HUES64 (cell line): ENCODE measurements at regions not wholly inside any gene's neighbourhood (a gene's known extent, or its start where the extent isn't known, plus 50 kb on each side); places are given as distances from the start of the nearest gene placed in this dataset.
"Not testable (repeated sequence)": the region's sequence is repeated elsewhere in the genome, so short reads cannot be mapped to it uniquely, and the experiment has no call there.

Experiments
- H3K27ac ChIP-seq: 2 replicates; pipeline ENCODE4 v1.7.0; 2013; ENCODE audit warnings: low read depth, low read length, inconsistent platforms
- H3K27me3 ChIP-seq: 2 replicates; pipeline ENCODE4 v1.6.1; 2013; ENCODE audit warnings: mild to moderate bottlenecking, low read length; ENCODE audit not compliant: insufficient read depth
- H3K36me3 ChIP-seq: 2 replicates; pipeline ENCODE4 v1.6.1; 2013; ENCODE audit warnings: mild to moderate bottlenecking, low read length; ENCODE audit not compliant: insufficient read depth
- H3K4me1 ChIP-seq: 2 replicates; pipeline ENCODE4 v1.6.1; 2013; ENCODE audit warnings: mild to moderate bottlenecking, low read length, moderate library complexity; ENCODE audit not compliant: insufficient read depth
- H3K4me3 ChIP-seq: 2 replicates; pipeline ENCODE4 v1.5.1; 2013; ENCODE audit warnings: mild to moderate bottlenecking, low read length, moderate library complexity
- H3K9ac ChIP-seq: 2 replicates; pipeline ENCODE4 v1.6.1; 2013; ENCODE audit warnings: mild to moderate bottlenecking, low read depth, low read length
- H3K9me3 ChIP-seq: 2 replicates; pipeline ENCODE4 v1.6.1; 2013; ENCODE audit warnings: low read depth, low read length; ENCODE audit not compliant: insufficient read depth
- WGBS: fragments of 150-250, 120-280 bp; methylation state at CpG from one replicate; pipeline ENCODE4 v1.1.7; 2013; ENCODE audit warnings: missing lambda C conversion rate; 5-methylcytosine and 5-hydroxymethylcytosine counted together

DNA sequence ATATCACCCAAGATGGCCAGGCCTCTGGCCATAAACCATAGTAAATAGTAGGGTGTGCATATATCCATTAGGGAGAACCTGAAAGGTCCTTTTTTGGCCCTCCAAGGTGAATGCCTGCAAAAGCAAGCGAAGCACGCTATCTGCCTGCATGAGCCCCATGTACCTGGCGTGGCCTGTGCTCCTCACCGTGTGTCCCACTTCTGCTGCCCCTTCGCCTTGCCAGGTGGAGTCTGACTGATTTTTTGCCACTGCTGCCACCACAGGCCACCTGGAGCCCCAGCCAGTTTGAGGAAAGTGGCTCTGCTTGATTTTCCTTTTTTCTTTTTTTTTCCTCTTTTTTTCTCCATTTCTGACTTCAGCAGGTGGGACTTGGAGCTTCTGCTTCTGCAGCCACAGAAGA, 139.7 kb downstream of the SNRPN start:
- Histone ChIP-seq H3K9ac (no peak overlapping the region), H3K4me3 (no peak overlapping the region), H3K9me3 (peaks cover 53% of the 10 kb centered on the region), H3K4me1 (no peaks in the 10 kb centered on the region), H3K36me3 (peaks cover 100% of the 10 kb centered on the region), H3K27ac (no peak overlapping the region), H3K27me3 (no peaks in the 10 kb centered on the region)
- 91% methylated on average over 5 of the region's 5 CpGs for WGBS

DNA sequence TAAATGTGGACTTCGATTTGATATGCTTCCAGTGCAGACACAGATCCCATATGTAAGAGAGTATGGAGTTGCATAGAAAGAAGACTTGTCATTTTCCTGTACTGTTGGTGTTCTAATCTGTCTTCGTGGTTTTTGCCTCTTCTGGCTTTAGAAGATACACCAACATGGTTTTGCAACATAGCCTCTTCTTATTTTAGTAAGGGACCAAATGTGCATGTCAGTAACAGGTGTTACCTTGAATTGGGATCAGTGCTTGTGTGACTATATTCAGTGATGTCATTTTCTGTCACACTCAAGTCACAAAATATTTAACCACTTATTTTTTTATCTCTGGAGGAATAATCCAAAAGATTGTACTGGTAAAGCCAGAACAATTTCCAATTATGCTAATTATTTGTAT, 140.4 kb downstream of the SNRPN start:
- no peak overlapping the region for H3K4me3 ChIP-seq
- no peaks in the 10 kb centered on the region for H3K27me3 ChIP-seq
- H3K4me1 ChIP-seq, result no peaks in the 10 kb centered on the region
- peaks cover 52% of the 10 kb centered on the region for H3K9me3 ChIP-seq
- H3K27ac ChIP-seq, result no peak overlapping the region
- 61% methylated on average over 2 of the region's 2 CpGs for WGBS
- peaks cover 99% of the 10 kb centered on the region for H3K36me3 ChIP-seq
- H3K9ac ChIP-seq, result no peak overlapping the region

DNA sequence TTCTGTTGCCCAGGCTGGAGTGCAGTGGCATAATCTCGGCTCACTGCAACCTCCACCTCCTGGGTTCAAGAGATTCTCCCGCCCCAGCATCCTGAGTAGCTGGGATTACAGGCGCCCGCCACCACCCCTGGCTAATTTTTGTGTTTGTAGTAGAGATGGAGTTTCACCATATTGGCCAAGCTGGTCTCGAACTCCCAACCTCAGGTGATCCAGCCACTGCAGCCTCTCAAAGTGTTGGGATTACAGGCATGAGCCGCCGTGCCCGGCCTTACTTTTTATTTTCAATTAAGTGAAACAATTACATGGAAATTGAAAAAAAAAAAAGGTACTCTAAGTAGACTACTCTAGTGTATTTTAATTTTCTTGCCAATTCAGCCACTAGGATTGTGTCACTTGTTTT, 145.2 kb downstream of the SNRPN start:
- H3K4me1 ChIP-seq, H3K9ac ChIP-seq, H3K27me3 ChIP-seq, H3K4me3 ChIP-seq, H3K27ac ChIP-seq: not testable (repeated sequence)
- peaks cover 95% of the 10 kb centered on the region for H3K36me3 ChIP-seq
- 90% methylated on average over 5 of the region's 8 CpGs for WGBS
- H3K9me3 ChIP-seq, result peaks cover 38% of the 10 kb centered on the region

DNA sequence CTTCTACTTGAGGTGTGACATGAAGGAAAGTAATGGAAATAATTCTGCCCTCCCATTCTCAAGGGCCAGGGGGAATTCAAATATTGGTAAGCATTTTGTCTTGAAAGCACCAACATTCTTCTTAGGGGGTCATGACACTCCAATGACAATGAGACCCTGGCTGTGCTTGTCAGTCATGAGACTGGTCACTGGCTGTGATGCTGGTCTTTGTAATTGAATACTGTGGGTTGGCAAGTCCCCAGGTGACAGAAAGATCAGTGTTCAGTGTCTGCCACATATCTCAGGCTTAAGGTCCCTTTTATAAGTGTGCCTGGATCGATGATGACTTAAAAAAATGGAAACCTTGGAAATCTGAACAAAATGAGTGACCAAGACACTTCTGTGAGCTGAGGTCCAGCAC, 151.4 kb downstream of the SNRPN start:
- 79% methylated on average over 1 of the region's 1 CpG for WGBS
- no peaks in the 10 kb centered on the region for H3K27me3 ChIP-seq
- H3K9me3 ChIP-seq, result peaks cover 52% of the 10 kb centered on the region
- H3K4me1 ChIP-seq, result no peaks in the 10 kb centered on the region
- no peak overlapping the region for H3K27ac ChIP-seq
- H3K36me3 ChIP-seq, result peaks cover 96% of the 10 kb centered on the region
- no peak overlapping the region for H3K9ac ChIP-seq
- H3K4me3 ChIP-seq, result no peak overlapping the region

DNA sequence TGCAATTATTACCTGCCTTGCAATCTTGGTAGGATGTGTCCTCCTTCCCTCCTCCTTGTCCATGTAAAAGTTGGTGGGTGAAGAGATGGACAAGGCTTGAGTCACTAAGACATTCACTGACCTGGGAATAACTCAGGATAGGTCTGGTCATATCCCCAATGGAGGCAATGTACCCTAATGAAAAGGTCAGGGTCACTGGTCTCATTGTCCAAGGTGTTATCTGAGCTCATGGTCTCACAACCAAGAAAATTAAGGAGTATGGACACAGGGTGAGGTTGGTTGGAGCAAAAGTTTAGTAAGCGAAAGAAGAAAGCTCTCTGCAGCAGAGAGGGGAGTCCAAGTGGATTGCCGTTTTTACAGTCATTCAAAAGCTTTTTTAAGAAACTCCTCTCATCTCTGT, 179.0 kb downstream of the SNRPN start:
- WGBS, result 87% methylated on average over 2 of the region's 2 CpGs
- peaks cover 26% of the 10 kb centered on the region for H3K36me3 ChIP-seq
- no peaks in the 10 kb centered on the region for H3K27me3 ChIP-seq
- H3K9me3 ChIP-seq, result peaks cover 32% of the 10 kb centered on the region
- H3K27ac ChIP-seq, result no peak overlapping the region
- no peak overlapping the region for H3K9ac ChIP-seq
- H3K4me1 ChIP-seq, result no peaks in the 10 kb centered on the region
- H3K4me3 ChIP-seq, result no peak overlapping the region

DNA sequence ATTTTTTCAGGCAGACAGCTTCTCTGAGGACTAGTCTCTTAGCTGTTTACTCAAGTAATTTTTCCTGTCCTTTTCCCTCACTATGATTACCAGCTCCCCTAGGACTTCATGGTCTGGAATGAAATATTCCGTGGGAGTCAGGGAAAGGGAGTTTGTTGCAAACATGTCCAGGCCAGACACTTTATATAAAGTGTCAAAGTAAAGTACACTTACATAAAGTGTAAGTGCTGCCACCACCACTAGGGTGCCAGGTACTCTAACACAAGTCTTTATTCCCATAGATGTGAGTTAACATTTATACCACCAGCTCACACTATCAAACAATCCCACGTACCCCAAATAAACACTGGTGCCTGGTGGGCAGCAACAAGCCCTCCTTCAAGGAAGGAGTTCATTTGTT, 179.8 kb downstream of the SNRPN start:
- 68% methylated on average over 1 of the region's 2 CpGs for WGBS
- Histone ChIP-seq H3K9me3 (peaks cover 28% of the 10 kb centered on the region), H3K4me3 (no peak overlapping the region), H3K4me1 (no peaks in the 10 kb centered on the region), H3K36me3 (peaks cover 19% of the 10 kb centered on the region), H3K27me3 (no peaks in the 10 kb centered on the region), H3K27ac (no peak overlapping the region), H3K9ac (no peak overlapping the region)

DNA sequence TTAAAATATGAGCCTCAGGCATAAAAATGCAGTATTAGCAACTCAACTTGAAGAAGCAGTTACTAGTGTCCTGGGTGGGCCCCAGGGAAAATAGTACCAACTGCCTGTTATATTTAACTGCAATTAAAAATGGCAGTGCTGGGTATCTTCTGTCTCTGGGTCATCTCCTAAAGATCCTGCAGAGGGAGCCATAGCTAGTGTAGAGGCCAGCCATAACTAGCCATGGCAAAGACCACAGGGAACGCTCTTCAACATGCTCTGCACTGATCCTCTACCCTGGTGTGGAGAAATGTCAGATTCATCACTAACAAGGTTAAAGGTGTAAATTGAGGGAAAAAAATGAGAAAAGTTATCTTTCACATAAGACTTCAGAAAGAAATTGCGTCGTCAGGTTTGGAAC, 181.3 kb downstream of the SNRPN start:
- Histone ChIP-seq H3K4me1 (no peaks in the 10 kb centered on the region), H3K27ac (no peak overlapping the region), H3K9ac (no peak overlapping the region), H3K9me3 (peaks cover 31% of the 10 kb centered on the region), H3K36me3 (peaks cover 7% of the 10 kb centered on the region; the same call in 1 of the 2 replicates), H3K4me3 (no peak overlapping the region), H3K27me3 (no peaks in the 10 kb centered on the region)
- WGBS, result 81% methylated on average over 3 of the region's 3 CpGs

DNA sequence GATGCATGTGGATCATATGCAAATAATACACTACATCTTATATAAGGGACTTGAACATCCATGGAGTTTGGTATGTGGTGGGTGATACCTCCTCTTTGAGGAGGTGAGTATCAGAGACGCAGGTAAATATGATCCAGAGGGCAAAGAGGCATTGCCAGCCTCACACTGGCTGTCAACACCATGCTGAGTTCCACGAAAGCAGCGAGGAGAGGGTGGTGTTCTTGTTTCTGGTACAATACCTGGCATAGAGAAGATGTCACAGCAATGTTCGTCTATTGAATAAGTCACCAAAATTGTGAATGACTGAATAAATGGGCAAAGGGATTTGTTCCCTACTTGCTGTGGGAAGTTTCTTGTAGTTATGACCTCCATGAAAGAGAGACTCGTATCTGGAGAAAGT, 182.2 kb downstream of the SNRPN start:
- WGBS, result 79% methylated on average over 5 of the region's 5 CpGs
- Histone ChIP-seq H3K36me3 (peaks cover 3% of the 10 kb centered on the region; the same call in 1 of the 2 replicates), H3K9me3 (peaks cover 33% of the 10 kb centered on the region), H3K27ac (no peak overlapping the region), H3K4me1 (no peaks in the 10 kb centered on the region), H3K27me3 (no peaks in the 10 kb centered on the region), H3K9ac (no peak overlapping the region), H3K4me3 (no peak overlapping the region)

DNA sequence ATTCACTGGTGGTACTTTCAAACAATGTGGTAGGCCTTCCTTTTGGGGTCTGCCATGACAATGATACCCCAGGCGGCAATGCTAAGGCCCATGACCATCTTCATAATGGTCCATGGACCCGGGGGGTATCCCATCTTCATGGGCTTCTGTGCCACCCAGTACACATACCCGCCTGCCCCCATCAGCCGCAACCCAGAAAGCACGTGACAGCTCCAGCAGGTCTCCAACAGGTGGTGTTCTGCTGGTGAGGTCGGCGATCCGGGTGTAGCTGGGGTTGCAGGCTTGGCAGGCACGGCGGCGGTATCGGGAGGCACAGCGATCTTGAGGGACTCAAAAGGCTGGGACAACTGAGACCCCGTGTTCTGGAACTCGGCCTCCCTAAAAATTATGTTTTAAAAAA, 214.5 kb downstream of the SNRPN start:
- Histone ChIP-seq H3K36me3 (no peaks in the 10 kb centered on the region), H3K9ac (no peak overlapping the region), H3K27me3 (no peaks in the 10 kb centered on the region), H3K27ac (no peak overlapping the region), H3K9me3 (peaks cover 63% of the 10 kb centered on the region), H3K4me1 (no peaks in the 10 kb centered on the region), H3K4me3 (no peak overlapping the region)
- WGBS, result 92% methylated on average over 15 of the region's 15 CpGs

DNA sequence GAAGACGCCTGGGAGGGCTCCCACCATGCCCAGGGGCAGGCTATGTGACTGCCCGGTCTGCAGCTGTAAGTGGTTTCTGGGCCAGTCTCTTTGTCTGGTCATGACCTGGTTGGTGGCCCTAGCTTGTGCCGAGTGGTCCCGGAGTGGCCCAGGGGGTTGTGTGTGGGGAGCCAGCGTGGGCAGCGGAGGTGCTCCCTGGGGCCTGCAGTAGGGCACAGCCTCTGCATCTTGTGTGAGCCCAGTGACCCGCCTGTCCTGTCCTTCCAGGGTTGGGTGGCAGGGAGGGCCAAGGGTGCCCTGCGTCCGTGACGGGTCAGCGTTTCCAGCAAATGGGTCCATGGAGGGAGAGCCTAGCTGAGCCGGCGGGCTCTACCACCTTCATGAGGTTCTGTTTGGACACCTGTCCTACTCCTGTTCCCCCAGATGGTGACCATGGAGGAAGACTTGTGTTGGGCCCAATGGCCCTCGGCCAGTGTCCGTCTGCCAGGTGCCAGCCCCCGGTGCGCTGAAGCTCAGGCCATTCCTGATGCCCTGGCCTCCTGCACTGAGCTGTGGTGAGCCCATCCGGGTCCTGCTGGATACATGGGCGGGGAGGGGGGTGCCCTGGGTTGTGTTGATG, 215.4 kb downstream of the SNRPN start:
- no peak overlapping the region for H3K4me3 ChIP-seq
- H3K4me1 ChIP-seq, result no peaks in the 10 kb centered on the region
- H3K36me3 ChIP-seq, result no peaks in the 10 kb centered on the region
- no peaks in the 10 kb centered on the region for H3K27me3 ChIP-seq
- no peak overlapping the region for H3K9ac ChIP-seq
- 89% methylated on average over 19 of the region's 19 CpGs for WGBS
- peaks cover 65% of the 10 kb centered on the region for H3K9me3 ChIP-seq
- no peak overlapping the region for H3K27ac ChIP-seq

DNA sequence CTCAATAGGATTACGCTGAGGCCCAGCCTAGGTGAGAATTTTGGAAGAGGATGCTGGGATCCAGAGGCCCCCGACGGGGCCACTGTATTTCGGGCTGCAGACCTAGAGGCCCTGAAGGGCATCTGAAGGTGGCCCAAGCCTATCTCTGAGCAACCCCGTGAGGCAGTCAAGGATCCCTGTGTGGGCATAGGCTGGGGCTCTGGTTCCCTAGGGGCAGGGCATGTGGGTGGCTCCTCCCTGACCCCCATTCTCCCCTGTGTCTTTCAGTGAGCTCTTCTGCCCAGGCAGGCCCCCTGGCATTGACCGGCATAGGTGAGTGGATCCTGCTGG, 216.0 kb downstream of the SNRPN start:
- H3K4me1 ChIP-seq, result no peaks in the 10 kb centered on the region
- no peak overlapping the region for H3K9ac ChIP-seq
- 82% methylated on average over 6 of the region's 6 CpGs for WGBS
- H3K36me3 ChIP-seq, result no peaks in the 10 kb centered on the region
- H3K9me3 ChIP-seq, result peaks cover 65% of the 10 kb centered on the region
- H3K27me3 ChIP-seq, result no peaks in the 10 kb centered on the region
- H3K4me3 ChIP-seq, result no peak overlapping the region
- no peak overlapping the region for H3K27ac ChIP-seq

DNA sequence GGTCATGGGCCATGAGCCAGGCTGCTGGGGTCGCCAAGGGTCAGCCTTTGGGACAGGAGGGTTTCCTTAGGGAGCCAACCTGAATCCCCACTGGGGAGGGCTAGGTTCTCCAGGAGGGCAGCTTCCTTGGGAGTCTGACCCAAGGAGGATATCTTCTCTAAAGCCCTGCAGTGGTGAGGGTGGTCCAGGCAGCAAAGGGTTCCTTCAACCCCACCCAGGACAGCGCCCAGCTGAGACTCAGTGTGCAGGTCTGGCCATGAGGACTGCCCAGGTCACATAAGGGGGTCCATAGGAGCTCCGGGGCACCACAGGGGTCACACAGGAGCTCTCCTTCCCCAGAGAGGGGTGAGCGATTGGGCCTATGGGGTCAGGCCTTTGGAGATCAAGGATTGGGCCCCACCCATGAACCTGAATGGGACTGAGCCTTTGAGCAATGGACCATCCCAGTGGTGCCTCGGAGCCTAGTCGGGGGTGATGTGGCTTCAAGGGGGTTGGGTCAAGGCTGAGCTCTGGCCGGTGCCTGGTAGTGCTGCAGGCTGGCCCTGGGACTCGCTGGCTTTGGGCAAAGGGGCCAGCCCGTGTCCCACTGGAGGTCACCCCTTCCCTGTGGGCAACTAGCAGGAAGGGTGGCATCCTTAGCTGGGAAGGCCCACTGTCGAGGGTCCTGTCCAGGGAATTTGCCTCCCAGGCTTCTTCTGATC, 216.5 kb downstream of the SNRPN start:
- WGBS, result 82% methylated on average over 10 of the region's 10 CpGs
- no peak overlapping the region for H3K27ac ChIP-seq
- H3K9me3 ChIP-seq, result peaks cover 70% of the 10 kb centered on the region
- H3K4me1 ChIP-seq, result no peaks in the 10 kb centered on the region
- H3K36me3 ChIP-seq, result no peaks in the 10 kb centered on the region
- H3K27me3 ChIP-seq, result no peaks in the 10 kb centered on the region
- H3K4me3 ChIP-seq, result no peak overlapping the region
- no peak overlapping the region for H3K9ac ChIP-seq
